BLaER1 treated with 17β-estradiol and CSF1 and Interleukin-3, amounts not matched to agents 10 nM and 100 nM (cell line): ENCODE measurements at regions not wholly inside any gene's neighbourhood (a gene's known extent, or its start where the extent isn't known, plus 50 kb on each side); places are given as distances from the start of the nearest gene placed in this dataset.

ENCODE experiments used
- H3K27ac ChIP-seq, 11 experiments: shearing (Covaris generic); formaldehyde crosslinking; 2 replicates each; pipeline ENCODE4 v1.8.1; 2022
- H3K27me3 ChIP-seq, 11 experiments: shearing (Covaris generic); formaldehyde crosslinking; 2 replicates each; pipeline ENCODE4 v1.8.1; 2022
- H3K36me3 ChIP-seq, 11 experiments: shearing (Covaris generic); formaldehyde crosslinking; 2 replicates each; pipeline ENCODE4 v1.8.1; 2022
- H3K4me1 ChIP-seq, 10 experiments: shearing (Covaris generic); formaldehyde crosslinking; 2 replicates each; pipeline ENCODE4 v1.8.1; 2022
- H3K4me2 ChIP-seq, 11 experiments: shearing (Covaris generic); formaldehyde crosslinking; 2 replicates each; pipeline ENCODE4 v1.8.1; 2022
- H3K4me3 ChIP-seq, 10 experiments: shearing (Covaris generic); formaldehyde crosslinking; 2 replicates each; pipeline ENCODE4 v1.8.1; 2022
- H3K9ac ChIP-seq, 11 experiments: shearing (Covaris generic); formaldehyde crosslinking; 2 replicates each; pipeline ENCODE4 v1.8.1; 2022
- H3K9me3 ChIP-seq, 11 experiments: shearing (Covaris generic); formaldehyde crosslinking; replicated peaks in 1 of 11; 2 replicates each; pipeline ENCODE4 v1.8.1; 2022
- H4K20me1 ChIP-seq, 11 experiments: shearing (Covaris generic); formaldehyde crosslinking; 2 replicates each; pipeline ENCODE4 v1.8.1; 2022
- Cebpa-rat ChIP-seq, 11 experiments: shearing (Covaris generic); IDR thresholded peaks; 2 replicates each; pipeline ENCODE4 v1.8.1; 2022

DNA sequence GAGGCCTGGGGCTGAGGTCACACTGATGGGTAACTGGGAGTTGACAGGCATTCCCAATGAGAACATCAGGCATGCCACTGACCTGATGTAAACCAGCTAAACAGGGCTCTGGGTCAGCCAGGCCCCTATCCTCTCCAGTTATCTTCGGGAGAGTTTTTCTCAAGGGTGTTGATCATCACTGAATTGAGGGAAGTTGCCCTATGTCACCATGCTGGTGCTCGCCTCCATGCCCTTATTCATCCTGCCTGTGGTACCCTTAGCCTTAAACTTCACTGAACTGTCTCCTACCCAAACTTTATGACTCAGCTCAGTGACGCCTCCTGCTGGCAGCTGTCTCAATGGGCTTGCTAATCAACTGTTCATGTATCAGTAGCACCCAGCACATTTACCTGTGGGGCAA lies 80.7 kb upstream of the TNR start:
- no peak overlapping the region for H3K9ac ChIP-seq
- no peak overlapping the region for H3K4me2 ChIP-seq
- H3K9me3 ChIP-seq = peaks cover 5 to 20% (median 13%) of the 10 kb centered on the region in 11 experiments; a peak in 19 of 22 replicates
- no peak for TF ChIP-seq Cebpa-rat (IDR thresholded peaks at IDR 0.05)
- no peak overlapping the region for H3K27ac ChIP-seq
- H3K27me3 ChIP-seq = no peaks in the 10 kb centered on the region
- H3K4me1 ChIP-seq = peaks cover 0 to 26% (median 0%) of the 10 kb centered on the region in 10 experiments; a peak in 7 of 20 replicates
- H4K20me1 ChIP-seq = no peaks in the 10 kb centered on the region
- H3K4me3 ChIP-seq = no peak overlapping the region
- no peaks in the 10 kb centered on the region for H3K36me3 ChIP-seq

DNA sequence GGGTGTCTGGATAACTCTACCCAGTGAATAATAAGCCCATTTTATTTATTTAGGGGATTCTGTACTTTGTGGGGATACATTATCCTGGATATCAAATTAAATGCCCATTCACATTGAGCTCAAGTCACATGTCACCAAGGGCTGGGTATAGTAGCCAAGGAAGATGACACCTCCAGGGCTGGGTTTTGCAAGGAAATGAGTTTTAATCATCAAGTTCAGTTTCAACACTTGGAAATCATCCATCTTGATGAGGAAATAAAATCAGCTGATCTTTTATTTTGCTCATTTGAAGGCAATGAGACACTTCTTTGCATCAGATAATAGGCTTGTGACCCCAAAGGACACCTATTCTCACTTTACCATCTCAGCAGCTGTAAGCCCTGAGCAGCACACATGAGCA lies 80.0 kb upstream of the TNR start:
- H3K9ac ChIP-seq = no peak overlapping the region
- H3K36me3 ChIP-seq = no peaks in the 10 kb centered on the region
- no peaks in the 10 kb centered on the region for H4K20me1 ChIP-seq
- H3K27ac ChIP-seq = no peak overlapping the region
- peaks cover 0 to 26% (median 0%) of the 10 kb centered on the region in 10 experiments; a peak in 7 of 20 replicates for H3K4me1 ChIP-seq
- no peak overlapping the region for H3K4me3 ChIP-seq
- peak overlapping the region in 2 of 11 experiments; percentile 18 to 24; a peak in 3 of 22 replicates for H3K4me2 ChIP-seq
- no peaks in the 10 kb centered on the region for H3K27me3 ChIP-seq
- peaks cover 3 to 14% (median 7%) of the 10 kb centered on the region in 11 experiments; a peak in 19 of 22 replicates for H3K9me3 ChIP-seq
- TF ChIP-seq Cebpa-rat (IDR thresholded peaks at IDR 0.05) = no peak

DNA sequence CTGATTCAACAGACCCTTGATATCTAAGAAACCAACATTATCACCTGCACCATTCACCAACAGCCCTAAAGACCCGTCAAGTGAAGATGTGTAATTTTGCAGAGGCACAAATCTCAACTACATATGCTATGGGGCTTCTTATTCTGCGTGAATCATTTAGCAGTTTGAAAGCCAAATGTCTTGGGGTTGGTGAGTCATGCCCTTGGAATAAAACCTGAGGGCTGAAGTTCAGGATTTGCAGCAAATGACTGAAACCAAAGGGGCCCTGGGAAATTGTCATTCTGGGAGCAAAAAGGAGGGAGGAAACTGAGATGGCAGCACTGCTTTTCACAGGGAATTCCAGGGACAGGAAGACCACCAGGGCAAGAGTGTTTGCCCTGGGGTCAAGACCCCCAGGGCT lies 79.2 kb upstream of the TNR start:
- H3K4me1 ChIP-seq = peaks cover 0 to 23% (median 0%) of the 10 kb centered on the region in 10 experiments; a peak in 7 of 20 replicates
- peak overlapping the region in 1 of 11 experiments; percentile 4; a peak in 1 of 22 replicates for H3K4me2 ChIP-seq
- no peaks in the 10 kb centered on the region for H3K27me3 ChIP-seq
- H3K9ac ChIP-seq = no peak overlapping the region
- no peak overlapping the region for H3K27ac ChIP-seq
- H4K20me1 ChIP-seq = no peaks in the 10 kb centered on the region
- no peak for TF ChIP-seq Cebpa-rat (IDR thresholded peaks at IDR 0.05)
- H3K4me3 ChIP-seq = no peak overlapping the region
- peaks cover 0 to 7% (median 0%) of the 10 kb centered on the region in 11 experiments; a peak in 4 of 22 replicates for H3K9me3 ChIP-seq
- H3K36me3 ChIP-seq = no peaks in the 10 kb centered on the region

DNA sequence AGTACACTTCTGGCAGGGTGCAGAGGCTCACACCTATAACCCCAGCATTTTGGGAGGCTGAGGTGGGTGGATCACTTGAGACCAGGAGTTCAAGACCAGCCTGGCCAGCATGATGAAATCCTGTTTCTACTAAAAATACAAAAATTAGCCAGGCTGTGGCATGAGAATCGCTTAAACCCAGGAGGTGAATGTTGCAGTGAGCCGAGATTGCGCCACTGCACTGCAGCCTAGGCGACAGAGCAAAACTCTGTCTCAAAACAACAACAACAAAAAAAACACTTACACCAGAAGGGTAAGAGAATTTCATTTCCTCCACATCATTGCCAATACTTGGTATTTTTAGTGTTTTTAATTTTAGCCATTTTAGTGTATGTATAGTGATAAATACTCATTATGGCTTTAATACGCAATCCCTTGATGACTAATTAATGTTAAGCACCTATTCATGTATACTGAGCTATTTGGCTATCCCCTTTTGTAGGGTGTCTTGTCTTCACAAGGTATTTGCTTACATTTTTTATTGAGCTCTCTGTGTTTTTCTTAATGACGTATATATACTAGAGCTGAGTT lies 77.1 kb upstream of the TNR start:
- Histone ChIP-seq H4K20me1 (no peaks in the 10 kb centered on the region), H3K4me1 (peaks cover 0 to 9% (median 0%) of the 10 kb centered on the region in 10 experiments; a peak in 2 of 20 replicates), H3K36me3 (no peaks in the 10 kb centered on the region), H3K9me3 (peaks cover 0 to 7% (median 0%) of the 10 kb centered on the region in 11 experiments; a peak in 2 of 22 replicates), H3K27ac (no peak overlapping the region), H3K4me2 (no peak overlapping the region), H3K9ac (no peak overlapping the region), H3K4me3 (no peak overlapping the region), H3K27me3 (no peaks in the 10 kb centered on the region)
- no peak for TF ChIP-seq Cebpa-rat (IDR thresholded peaks at IDR 0.05)

DNA sequence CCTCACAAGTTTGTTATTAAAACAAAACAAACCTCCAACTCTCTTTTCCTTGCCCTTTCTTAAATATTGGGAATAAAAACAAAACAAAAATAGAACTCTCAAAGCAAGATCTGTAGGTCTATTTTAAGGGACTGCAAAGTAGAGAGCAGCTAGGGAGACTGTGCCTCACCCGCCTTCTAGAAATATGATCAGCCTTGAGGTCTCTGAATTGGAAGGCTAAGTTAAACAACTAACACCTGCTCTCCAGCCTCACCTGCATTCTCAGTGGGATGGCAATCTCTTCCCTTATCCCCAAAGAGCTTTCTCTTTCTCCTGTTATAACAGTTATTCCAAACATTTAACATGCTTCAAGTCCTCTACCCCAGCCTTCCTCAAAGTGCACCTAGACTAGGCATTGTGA lies 75.5 kb upstream of the TNR start:
- Histone ChIP-seq H3K27me3 (no peaks in the 10 kb centered on the region), H4K20me1 (no peaks in the 10 kb centered on the region), H3K36me3 (no peaks in the 10 kb centered on the region), H3K9ac (no peak overlapping the region), H3K4me1 (peaks cover 0 to 8% (median 0%) of the 10 kb centered on the region in 10 experiments; a peak in 2 of 20 replicates), H3K4me3 (no peak overlapping the region), H3K9me3 (peaks cover 0 to 7% (median 0%) of the 10 kb centered on the region in 11 experiments; a peak in 2 of 22 replicates), H3K27ac (no peak overlapping the region), H3K4me2 (no peak overlapping the region)
- TF ChIP-seq Cebpa-rat (IDR thresholded peaks at IDR 0.05) = no peak

DNA sequence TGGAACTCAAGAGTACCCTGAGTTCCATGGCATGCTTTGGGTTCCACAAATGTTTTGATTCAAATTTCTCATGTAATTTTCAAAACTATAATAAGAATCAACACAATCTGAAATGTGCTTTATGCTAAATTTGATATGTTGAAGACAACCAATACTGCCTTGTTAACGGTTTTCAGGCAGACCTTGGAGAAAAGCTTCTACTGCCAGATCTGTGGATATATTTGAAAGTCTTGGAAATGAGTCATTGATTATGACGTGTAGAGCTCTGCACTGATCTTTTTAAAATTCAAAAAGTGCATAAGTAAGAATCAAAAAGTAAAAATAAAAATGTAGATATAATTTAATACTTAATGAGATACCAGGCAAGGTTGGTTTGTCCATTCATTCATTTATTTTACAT lies 74.0 kb upstream of the TNR start:
- Histone ChIP-seq H3K9me3 (peaks cover 0 to 11% (median 5%) of the 10 kb centered on the region in 11 experiments; a peak in 7 of 22 replicates), H3K36me3 (no peaks in the 10 kb centered on the region), H3K27me3 (no peaks in the 10 kb centered on the region), H3K4me1 (no peaks in the 10 kb centered on the region), H3K9ac (no peak overlapping the region), H4K20me1 (no peaks in the 10 kb centered on the region), H3K4me2 (no peak overlapping the region), H3K27ac (no peak overlapping the region), H3K4me3 (no peak overlapping the region)
- no peak for TF ChIP-seq Cebpa-rat (IDR thresholded peaks at IDR 0.05)

DNA sequence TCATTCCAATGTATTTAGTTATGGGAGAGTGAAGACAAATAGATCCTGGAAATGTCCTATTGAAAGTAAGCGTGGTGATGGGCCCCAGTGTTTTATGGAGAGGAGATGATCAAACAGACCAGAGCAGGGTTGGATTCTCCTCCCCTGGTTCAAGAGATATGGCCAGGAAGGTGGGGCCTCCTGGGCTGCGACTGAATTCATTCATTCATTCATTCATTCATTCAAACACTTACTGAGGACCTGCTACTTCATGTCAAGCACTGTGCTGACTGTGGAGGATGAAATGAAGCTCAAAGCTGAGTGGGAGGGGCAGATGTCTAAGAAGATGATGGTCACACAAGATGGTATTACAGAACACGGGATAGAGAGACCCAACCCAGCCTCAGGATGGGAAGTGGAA lies 71.5 kb upstream of the TNR start:
- peaks cover 0 to 2% (median 0%) of the 10 kb centered on the region in 10 experiments; a peak in 4 of 20 replicates for H3K4me1 ChIP-seq
- H3K36me3 ChIP-seq = no peaks in the 10 kb centered on the region
- no peaks in the 10 kb centered on the region for H3K27me3 ChIP-seq
- H3K27ac ChIP-seq = no peak overlapping the region
- no peak overlapping the region for H3K4me3 ChIP-seq
- no peak for TF ChIP-seq Cebpa-rat (IDR thresholded peaks at IDR 0.05)
- no peaks in the 10 kb centered on the region for H4K20me1 ChIP-seq
- no peak overlapping the region for H3K4me2 ChIP-seq
- no peak overlapping the region for H3K9ac ChIP-seq
- H3K9me3 ChIP-seq = peaks cover 0 to 10% (median 4%) of the 10 kb centered on the region in 11 experiments; a peak in 7 of 22 replicates

DNA sequence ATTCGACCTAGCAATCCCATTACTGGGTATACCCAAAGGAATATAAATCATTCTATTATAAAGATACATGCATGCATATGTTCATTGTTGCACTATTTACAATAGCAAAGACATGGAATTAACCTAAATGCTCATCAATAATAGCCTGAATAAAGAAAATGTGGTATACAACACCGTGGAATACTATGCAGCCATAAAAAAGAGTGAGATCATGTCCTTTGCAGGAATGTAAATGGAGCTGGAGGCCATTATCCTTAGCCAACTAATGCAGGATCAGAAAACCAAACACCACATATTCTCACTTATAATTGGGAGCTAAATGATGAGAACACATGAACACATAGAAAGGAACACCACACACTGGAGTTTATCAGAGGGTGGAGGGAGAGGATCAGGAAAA lies 69.5 kb upstream of the TNR start:
- Histone ChIP-seq H3K9me3 (peaks cover 0 to 8% (median 4%) of the 10 kb centered on the region in 11 experiments; a peak in 6 of 22 replicates), H3K36me3 (no peaks in the 10 kb centered on the region), H3K4me2 (no peak overlapping the region), H3K4me1 (peaks cover 0 to 17% (median 0%) of the 10 kb centered on the region in 10 experiments; a peak in 6 of 20 replicates), H4K20me1 (no peaks in the 10 kb centered on the region), H3K9ac (no peak overlapping the region), H3K27me3 (no peaks in the 10 kb centered on the region), H3K27ac (no peak overlapping the region), H3K4me3 (no peak overlapping the region)
- no peak for TF ChIP-seq Cebpa-rat (IDR thresholded peaks at IDR 0.05)

DNA sequence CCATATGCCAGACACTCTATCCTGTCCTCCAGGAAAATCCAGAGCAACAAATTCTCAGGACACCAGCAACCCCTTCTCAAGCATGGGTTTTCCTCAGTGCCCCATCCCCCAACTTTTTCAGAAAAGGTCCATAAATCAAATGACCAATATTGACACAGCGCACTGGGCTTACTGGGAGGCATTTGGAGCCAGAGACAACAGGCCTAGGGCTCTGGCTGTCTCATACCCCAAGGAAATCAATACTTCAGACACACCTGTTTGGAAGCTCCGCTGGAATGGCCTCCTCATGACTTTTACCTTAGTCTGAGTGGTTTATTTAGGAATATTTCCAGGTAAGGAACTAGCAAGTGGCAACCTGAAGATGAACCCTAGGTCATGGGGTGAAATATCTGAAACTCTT lies 66.9 kb upstream of the TNR start:
- TF ChIP-seq Cebpa-rat (IDR thresholded peaks at IDR 0.05) = no peak
- no peak overlapping the region for H3K27ac ChIP-seq

More for the DNA sequence above, 66.9 kb upstream of the TNR start:
- Histone ChIP-seq H3K27me3 (no peaks in the 10 kb centered on the region), H3K36me3 (no peaks in the 10 kb centered on the region), H3K4me3 (no peak overlapping the region), H4K20me1 (no peaks in the 10 kb centered on the region), H3K4me2 (peak overlapping the region in 1 of 11 experiments; percentile 71; a peak in 2 of 22 replicates), H3K4me1 (peaks cover 0 to 17% (median 0%) of the 10 kb centered on the region in 10 experiments; a peak in 6 of 20 replicates), H3K9ac (no peak overlapping the region), H3K9me3 (peaks cover 0 to 8% (median 4%) of the 10 kb centered on the region in 11 experiments; a peak in 6 of 22 replicates)
